Fibroblast of the aortic adventitia (primary cell): ENCODE measurements at regions not wholly inside any gene's neighbourhood (a gene's known extent, or its start where the extent isn't known, plus 50 kb on each side); places are given as distances from the start of the nearest gene placed in this dataset.

ENCODE experiments used
- DNase-seq: peaks from one replicate; pipeline ENCODE4 v3.0.0-alpha.2; 2010; ENCODE audit warnings: low read depth
- H3K4me3 ChIP-seq: 2 replicates; pipeline ENCODE4 v1.5.1; 2011; ENCODE audit warnings: low read depth, mild to moderate bottlenecking, control low read depth, low read length, moderate library complexity
- CTCF ChIP-seq: IDR thresholded peaks from 2 replicates; pipeline ENCODE4 v1.5.1; 2011; ENCODE audit warnings: mild to moderate bottlenecking, low read length, control low read depth, inconsistent platforms; ENCODE audit not compliant: insufficient read depth

DNA sequence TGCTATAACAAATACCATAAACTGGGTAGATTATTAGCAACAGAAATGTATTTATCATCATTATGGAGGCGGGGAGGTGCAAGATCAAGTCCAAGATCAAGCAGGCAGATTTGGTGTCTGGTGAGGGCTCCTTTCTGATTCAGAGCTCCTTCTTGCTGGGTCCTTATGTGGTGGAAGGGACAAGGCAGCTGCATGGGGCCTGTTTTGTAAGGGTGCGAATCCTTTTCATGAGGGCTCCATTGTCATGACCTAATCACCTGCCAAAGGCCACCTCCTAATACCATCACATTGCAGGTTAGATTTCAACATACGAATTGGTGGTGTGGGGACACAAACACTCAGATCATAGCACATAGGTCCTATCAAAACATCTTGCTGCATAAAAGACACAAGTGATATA, 84.4 kb upstream of the CCDC150 start:
- TF ChIP-seq CTCF = no peak
- no peak overlapping the region for H3K4me3 ChIP-seq
- DNase-seq = no peak

- DNase-seq = no peak
- TF ChIP-seq CTCF = no peak
These were observed 83.8 kb upstream of the CCDC150 start for GRCh38 chr2:196555726-196556125.

GRCh38 chr2:196558497-196558896, 81.0 kb upstream of the CCDC150 start:
- no peak for DNase-seq
- TF ChIP-seq CTCF = no peak
- no peak overlapping the region for H3K4me3 ChIP-seq

More at GRCh38 chr2:196555726-196556125, 83.8 kb upstream of the CCDC150 start:
- H3K4me3 ChIP-seq = no peak overlapping the region

DNA sequence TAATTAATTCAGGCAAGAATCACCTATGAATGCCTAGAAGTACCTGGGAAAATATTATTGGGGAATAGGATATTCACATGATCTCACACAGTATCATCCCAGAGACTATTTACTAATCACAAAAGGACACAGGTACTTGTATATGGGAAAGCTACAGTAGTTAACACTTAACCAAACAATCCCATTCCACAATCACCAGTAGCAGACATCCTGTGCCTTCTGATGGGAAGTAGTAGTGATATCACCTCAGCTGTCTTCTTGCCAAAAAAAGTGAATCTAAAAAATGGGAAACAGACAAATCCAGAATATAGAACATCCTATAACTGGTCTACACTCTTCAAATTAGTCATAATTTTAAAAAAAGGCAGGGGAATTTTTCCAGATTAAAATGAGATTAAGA, 75.6 kb upstream of the CCDC150 start:
- no peak for DNase-seq
- TF ChIP-seq CTCF = no peak
- H3K4me3 ChIP-seq = no peak overlapping the region

DNA sequence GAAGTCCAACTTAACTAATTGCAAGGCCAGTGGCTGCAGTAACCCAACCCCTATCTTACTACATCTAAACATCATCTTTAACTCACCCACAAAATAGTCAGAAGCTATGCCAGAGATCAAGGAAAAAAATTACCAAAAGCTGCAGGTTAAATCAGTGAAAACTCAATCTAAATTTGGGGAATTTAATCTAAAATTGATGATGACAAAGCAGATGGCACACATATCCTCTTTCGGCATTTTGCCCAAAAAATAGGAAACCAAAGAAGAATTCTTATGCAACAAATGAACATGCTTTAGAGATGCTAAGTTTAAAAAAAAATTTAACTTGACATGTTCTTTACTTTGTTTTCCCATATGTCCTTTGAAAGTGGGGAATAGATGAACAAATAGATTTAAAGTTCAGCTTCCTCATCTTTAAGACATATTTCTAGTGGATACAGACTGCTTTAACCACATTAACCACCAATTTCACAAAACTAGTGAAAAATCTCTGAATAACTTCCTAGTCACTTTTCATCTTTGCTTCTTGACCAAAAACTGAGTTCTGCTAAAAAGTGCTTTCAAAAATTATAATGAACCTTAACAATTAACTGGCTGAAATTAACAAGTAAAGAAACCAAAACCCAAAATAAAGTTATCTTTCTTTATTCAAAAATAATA, 74.3 kb upstream of the CCDC150 start:
- H3K4me3 ChIP-seq = no peak overlapping the region
- TF ChIP-seq CTCF = no peak
- no peak for DNase-seq

DNA sequence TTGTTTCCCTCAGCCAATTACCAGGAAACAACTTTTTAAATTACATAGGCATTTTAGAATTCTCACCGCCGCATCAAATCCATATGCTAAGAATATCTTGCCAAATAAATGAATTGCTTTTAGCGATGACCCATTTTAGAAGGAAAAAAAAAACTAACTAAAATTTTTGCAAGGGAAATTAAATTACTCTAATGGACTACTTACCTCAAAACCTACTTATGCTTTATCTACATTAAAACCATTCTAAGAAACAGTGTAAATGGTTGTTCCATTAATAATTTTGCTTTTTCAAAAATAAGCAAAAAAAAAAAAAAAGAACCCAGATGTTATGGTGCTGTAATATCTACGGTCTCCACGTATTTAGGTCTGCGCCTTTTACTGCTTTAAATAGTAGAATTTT, 73.5 kb upstream of the CCDC150 start:
- no peak overlapping the region for H3K4me3 ChIP-seq
- no peak for DNase-seq
- TF ChIP-seq CTCF = no peak
